HS-5 (cell line): ENCODE measurements at regions not wholly inside any gene's neighbourhood (a gene's known extent, or its start where the extent isn't known, plus 50 kb on each side); places are given as distances from the start of the nearest gene placed in this dataset.

ENCODE experiments used
- DNase-seq: peaks from one replicate; pipeline ENCODE4 v3.0.0-alpha.2; 2012; ENCODE audit warnings: low read depth

DNA sequence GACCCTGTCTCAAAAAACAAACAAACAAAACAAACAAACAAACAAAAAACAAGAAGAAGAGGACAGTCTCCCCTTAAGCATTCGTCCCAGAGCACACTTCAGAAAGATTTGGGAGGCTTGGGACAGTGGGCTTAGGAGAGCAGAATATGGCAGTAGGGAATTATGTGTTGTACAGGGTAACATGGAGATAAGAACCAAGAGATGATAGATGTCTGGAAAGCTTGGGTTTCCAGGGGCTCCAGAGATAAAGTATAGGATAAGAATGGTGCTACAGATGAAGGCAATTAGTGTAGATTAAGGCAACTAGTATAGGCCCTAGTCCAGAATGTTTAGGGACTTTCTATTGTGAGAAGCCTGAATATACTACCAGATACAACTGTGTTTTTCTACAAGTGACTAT, 934.9 kb upstream of the AUTS2 start:
- no peak for DNase-seq

GRCh38 chr7:68671046-68671445, 927.2 kb upstream of the AUTS2 start:
- no peak for DNase-seq

GRCh38 chr7:68671671-68672070, 926.6 kb upstream of the AUTS2 start:
- no peak for DNase-seq

GRCh38 chr7:68674826-68675225, 923.4 kb upstream of the AUTS2 start:
- DNase-seq: no peak

- DNase-seq: no peak
Observed at GRCh38 chr7:68676813-68677535, 921.3 kb upstream of the AUTS2 start.

DNA sequence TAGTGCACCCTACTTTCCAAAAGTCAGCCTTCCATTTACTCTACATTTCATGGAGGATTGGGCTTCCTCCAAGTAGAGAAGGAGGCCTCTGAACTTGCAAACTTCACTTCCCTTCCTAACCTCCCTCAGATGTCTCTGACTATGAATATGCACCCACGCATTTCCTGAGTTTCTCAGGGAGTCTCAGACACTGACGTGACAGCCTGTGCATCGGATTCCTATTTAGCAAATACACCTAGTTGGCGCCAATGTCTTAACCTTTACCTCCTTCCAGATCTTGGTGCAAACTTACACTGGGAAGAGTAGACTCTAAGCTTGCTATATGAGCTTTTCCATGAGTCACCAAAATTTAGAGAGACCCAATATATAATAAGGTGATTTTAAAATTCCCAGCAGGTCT, 920.1 kb upstream of the AUTS2 start:
- no peak for DNase-seq

DNA sequence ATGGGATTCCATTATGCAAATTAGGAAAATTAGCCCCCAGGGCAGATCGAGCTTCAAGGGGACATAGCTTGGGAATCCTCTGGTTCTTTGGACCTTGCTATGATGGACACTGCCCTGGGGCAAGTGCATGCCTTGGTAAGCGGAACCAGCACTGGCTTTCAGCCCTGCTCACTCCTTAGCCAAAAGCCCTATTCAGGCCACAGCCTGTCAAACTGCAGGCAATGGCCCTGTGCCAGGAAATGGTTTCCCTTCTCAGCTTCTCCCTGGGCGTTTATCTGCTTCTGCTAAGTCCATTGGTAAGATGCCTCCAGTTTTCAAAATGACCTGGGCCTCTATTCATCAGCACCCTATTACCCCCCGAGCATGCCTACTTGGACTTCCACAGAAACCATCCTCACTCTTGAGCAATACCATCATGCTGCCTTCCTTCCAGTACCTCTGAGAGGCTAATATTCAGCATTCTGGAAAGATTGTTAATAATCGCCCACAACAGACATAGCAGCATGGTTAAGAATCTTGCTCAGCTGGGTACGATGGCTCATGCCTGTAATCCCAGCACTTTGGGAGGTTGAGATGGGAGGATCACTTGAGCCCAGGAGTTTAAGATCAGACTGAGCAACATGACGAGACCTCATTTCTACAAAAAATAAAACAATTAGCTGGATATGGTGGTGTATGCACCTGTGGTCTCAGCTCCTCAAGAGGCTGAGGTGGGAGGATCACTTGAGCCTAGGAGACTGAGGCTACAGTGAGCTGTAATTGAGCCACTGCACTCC, 918.6 kb upstream of the AUTS2 start:
- DNase-seq: no peak

- no peak for DNase-seq
Observed at GRCh38 chr7:68680235-68680872, 917.9 kb upstream of the AUTS2 start.

DNA sequence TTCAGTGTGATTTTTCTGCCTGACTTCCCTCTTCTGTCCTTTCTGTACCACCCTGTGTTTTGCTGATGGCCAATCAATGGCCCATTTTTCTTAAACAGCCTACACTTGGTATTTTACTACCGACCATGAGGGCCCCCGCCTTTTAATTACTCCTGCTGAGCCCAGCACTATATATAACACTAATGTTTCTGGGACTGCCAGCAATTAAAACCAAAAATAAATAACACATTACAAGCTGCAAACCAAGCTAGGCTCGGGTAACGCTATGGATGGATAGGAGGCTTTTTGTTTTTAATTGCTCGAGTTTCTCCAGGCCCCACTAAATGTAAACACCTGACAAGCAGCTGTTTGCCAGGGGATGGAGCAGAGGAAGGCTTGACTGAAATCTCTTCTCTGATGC, 915.4 kb upstream of the AUTS2 start:
- DNase-seq: no peak

DNA sequence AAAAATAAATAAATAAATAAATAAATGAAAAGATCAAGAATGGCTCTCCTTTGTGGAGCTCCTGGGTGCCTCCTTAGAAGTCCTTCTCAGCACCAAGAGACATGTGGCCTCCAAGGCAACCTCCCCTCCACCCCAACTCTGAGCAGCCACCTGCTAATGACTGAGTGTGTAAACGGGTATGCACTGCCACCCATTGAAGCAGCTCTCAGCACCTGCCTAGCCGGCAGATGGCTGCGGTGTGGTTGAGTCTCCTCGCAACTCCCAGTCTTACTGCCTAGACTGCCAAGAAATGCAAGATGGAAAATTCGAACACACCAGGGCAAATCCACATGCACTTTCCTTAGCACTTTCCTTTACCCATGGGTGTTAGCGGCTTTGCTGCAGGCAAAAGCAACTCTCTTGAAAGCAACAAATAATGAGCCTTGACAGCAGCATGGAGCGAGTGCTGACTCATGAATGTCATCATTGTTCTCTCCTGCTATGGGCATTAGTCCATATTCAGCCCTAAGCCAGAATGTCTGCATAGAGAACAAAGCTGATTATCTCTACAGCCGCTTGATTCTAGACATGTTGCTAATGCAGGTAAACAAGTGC, 913.9 kb upstream of the AUTS2 start:
- no peak for DNase-seq

GRCh38 chr7:68684996-68685395, 913.3 kb upstream of the AUTS2 start:
- DNase-seq: no peak

DNA sequence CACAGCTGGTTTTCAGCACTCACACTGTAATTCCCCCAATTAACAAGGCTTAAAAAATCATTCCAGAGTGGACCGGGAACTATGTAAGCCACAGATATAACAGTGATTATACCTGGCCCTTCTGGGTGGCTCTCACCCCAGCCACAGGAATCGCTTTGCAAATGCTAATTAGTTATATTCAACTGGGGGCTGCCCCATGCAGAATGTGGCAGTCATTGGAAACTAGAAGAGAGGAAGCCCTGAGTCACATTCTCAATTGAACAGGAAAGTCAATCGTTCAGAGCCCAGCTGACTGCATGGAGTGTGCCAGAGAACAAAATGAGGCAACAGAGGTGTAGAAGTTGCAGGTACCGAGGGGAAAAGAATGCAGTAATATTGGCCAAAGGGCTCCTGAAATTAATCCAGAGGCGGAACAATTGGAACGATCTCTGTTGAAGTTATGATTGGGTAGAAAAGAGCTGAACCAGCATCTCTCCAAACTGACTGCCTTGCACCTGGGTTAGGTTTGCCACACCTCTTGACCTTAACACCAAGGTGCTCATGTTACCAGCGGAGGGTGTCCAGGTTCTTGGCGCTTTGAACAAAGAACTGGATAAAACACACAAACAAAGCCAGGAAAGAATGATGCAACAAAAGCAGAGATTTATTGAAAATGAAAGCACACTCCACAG, 909.7 kb upstream of the AUTS2 start:
- DNase-seq: no peak

DNA sequence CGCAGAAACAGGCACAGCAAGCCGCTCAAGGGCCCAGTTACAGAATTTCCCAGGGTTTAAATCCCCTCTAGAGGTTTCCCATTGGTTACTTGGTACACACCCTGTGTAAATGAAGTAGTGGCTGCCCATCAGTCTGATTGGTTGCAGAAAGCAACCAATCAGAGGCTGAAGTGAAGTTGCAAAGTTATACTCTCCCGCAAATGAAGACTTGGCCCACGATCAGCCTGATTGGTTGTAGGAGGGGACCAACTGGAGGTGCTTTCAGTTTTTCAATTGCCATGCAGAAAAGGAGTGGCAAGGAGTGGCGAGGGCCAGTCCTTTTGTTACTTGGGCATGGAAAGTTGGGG, 909.2 kb upstream of the AUTS2 start:
- no peak for DNase-seq

- no peak for DNase-seq
Observed at GRCh38 chr7:68691261-68692216, 906.7 kb upstream of the AUTS2 start.

GRCh38 chr7:68692511-68692910, 905.8 kb upstream of the AUTS2 start:
- DNase-seq: no peak

- DNase-seq: no peak
Observed at GRCh38 chr7:68694656-68695055, 903.6 kb upstream of the AUTS2 start.

DNA sequence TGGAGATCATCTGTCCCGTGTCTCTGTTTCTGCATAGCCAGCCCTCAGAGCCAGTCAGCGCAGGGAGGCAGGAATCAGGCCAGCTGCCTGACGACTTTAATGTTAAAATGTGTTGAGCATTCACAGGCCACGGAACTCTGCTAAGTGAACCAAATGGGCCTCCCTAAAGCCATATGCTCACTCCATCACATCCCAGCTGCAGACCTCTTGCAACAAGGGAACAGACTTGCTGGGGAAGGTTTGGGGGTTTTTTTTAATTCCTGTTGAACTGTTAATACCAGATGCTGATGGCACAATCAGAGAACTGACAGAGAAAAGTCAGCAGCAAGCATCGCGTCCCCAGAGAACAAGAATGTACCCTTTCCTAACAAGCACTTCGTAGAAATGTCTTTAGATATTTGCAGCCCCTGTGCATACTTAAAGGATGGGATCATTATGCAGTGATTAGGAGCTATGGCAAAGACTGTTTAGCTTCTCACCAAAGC, 900.4 kb upstream of the AUTS2 start:
- no peak for DNase-seq

- DNase-seq: no peak
Observed at GRCh38 chr7:68699090-68699711, 899.1 kb upstream of the AUTS2 start.

DNA sequence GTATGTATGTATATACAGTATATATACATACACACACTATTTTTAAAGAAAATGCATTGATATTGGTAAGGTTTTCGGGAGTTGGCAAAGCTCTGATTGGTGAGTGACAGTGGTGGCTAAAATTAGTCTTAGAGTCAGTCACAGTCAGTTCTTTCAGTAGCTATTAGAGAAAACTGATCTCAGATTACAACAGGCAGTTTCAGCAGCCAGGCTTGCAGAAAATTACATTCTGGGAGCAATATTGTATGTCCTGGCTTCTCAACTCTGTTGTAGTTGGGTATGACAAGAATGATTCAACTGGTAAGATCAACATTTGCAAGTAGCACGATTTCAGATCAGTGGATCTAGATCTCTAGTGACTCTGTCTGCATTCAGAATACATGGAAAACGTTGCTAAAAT, 897.9 kb upstream of the AUTS2 start:
- DNase-seq: no peak

GRCh38 chr7:68706291-68706690, 892.0 kb upstream of the AUTS2 start:
- DNase-seq: no peak

DNA sequence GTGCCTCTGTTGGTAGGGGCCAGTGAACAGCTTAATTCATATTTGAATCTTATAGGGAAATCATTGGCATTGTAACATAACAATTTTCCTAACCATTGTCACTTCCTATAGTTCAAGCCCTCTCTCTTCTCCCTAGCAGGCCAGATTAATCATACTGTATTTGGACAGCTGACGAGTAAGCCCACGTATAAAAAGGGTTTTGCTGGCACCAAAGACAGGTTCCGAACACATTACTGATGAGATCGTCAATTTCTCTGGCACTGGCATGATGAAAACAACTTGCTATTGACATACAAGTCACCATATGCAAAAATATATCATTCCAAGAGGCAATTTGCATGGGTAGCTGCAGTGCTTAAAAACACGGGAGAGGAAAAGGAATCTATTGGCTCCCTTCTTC, 891.1 kb upstream of the AUTS2 start:
- DNase-seq: no peak
